B cell (primary cell): ENCODE measurements at regions not wholly inside any gene's neighbourhood (a gene's known extent, or its start where the extent isn't known, plus 50 kb on each side); places are given as distances from the start of the nearest gene placed in this dataset.

Experiments
- ATAC-seq: fragments of 200-7000 bp; cut with Tn5 transposase; one replicate; pipeline ENCODE4 v1.10.0; 2021; ENCODE audit warnings: low read depth, mild to moderate bottlenecking, moderate number of reproducible peaks, moderate library complexity
- CTCF ChIA-PET: fragments of 350-600 bp; sonication (Branson Sonifier 250); formaldehyde crosslinking; loops from one replicate; lab custom pipeline; 2021; ENCODE audit warnings: antibody characterized with exemption, inconsistent platforms; lab: Charles Lee
- POLR2A ChIA-PET: fragments of 350-600 bp; sonication (Branson Sonifier 250); formaldehyde crosslinking; loops from one replicate; lab custom pipeline; 2021; ENCODE audit warnings: antibody characterized with exemption; lab: Charles Lee
- DNase-seq: peaks from one replicate; pipeline ENCODE4 v3.0.0; 2013
- H2AFZ ChIP-seq: 2 replicates; pipeline ENCODE4 v1.6.1; 2012; ENCODE audit warnings: mild to moderate bottlenecking, low read depth, low read length; ENCODE audit not compliant: insufficient read depth, poor library complexity, severe bottlenecking
- H3K27ac ChIP-seq, 2 donors: 1 replicate in 1 of 2; 2 replicates in 1 of 2; pipeline ENCODE4 v1.5.1; 2012 to 2013; ENCODE audit warnings: low read length in 2 of 2, mild to moderate bottlenecking in 2 of 2, moderate library complexity in 1 of 2
- H3K27me3 ChIP-seq, 4 experiments: fragments of 200-600 bp in 1 of 4; sonication (generic) in 1 of 4; replicated peaks in 1 of 4; 1 replicate in 2 of 4; 2 replicates in 2 of 4; pipeline versions ENCODE4 v1.6.1 to v1.7.0; 2013 to 2016; ENCODE audit warnings: low read length in 3 of 4, mild to moderate bottlenecking in 2 of 4, mixed read lengths in 1 of 4, moderate library complexity in 1 of 4; ENCODE audit not compliant: insufficient read depth in 4 of 4, control insufficient read depth in 3 of 4; ENCODE audit errors: control extremely low read depth in 1 of 4
- H3K36me3 ChIP-seq, 2 experiments: replicated peaks in 1 of 2; 1 replicate in 1 of 2; 2 replicates in 1 of 2; pipeline versions ENCODE4 v1.6.1 to v1.7.1; 2013; ENCODE audit warnings: low read length in 1 of 2; ENCODE audit not compliant: insufficient read depth in 2 of 2, control insufficient read depth in 1 of 2; ENCODE audit errors: control extremely low read depth in 1 of 2, extremely low read depth in 1 of 2
- H3K4me1 ChIP-seq, 2 donors: fragments of 200-600 bp in 1 of 2; sonication (generic) in 1 of 2; 1 replicate in 1 of 2; 2 replicates in 1 of 2; pipeline versions ENCODE4 v1.5.1 to v1.6.1; 2013 to 2017; ENCODE audit warnings: low read length in 2 of 2; ENCODE audit not compliant: control insufficient read depth in 2 of 2, insufficient read depth in 2 of 2
- H3K4me2 ChIP-seq: replicated peaks from 2 replicates; pipeline ENCODE3; 2012; ENCODE audit warnings: mild to moderate bottlenecking, low read depth, low read length; ENCODE audit not compliant: poor library complexity, severe bottlenecking
- H3K4me3 ChIP-seq, 5 experiments: fragments of 200-600 bp in 1 of 5; sonication (generic) in 1 of 5; 1 replicate in 3 of 5; 2 replicates in 2 of 5; pipeline versions ENCODE4 v1.5.1 to v1.7.0; 2011 to 2016; ENCODE audit warnings: low read length in 4 of 5, mild to moderate bottlenecking in 4 of 5, low read depth in 2 of 5, control low read depth in 1 of 5, moderate library complexity in 1 of 5; ENCODE audit not compliant: insufficient read depth in 1 of 5; ENCODE audit errors: control extremely low read depth in 1 of 5, extremely low read depth in 1 of 5
- H3K79me2 ChIP-seq: fragments of 200-600 bp; sonication (generic); one replicate; pipeline ENCODE4 v1.6.0; 2016; ENCODE audit warnings: low read length; ENCODE audit not compliant: control insufficient read depth, insufficient read depth
- H3K9ac ChIP-seq: fragments of 200-600 bp; sonication (generic); 2 replicates; pipeline ENCODE4 v1.6.1; 2017; ENCODE audit warnings: mild to moderate bottlenecking, low read length, moderate library complexity
- H3K9me3 ChIP-seq, 3 donors: one replicate each; pipeline versions ENCODE4 v1.6.1 to v1.7.1; 2013; ENCODE audit warnings: low read length in 2 of 3; ENCODE audit not compliant: control insufficient read depth in 2 of 3, insufficient read depth in 1 of 3; ENCODE audit errors: control extremely low read depth in 1 of 3
- H4K20me1 ChIP-seq: 2 replicates; pipeline ENCODE4 v1.6.0; 2012; ENCODE audit warnings: mild to moderate bottlenecking, low read length; ENCODE audit not compliant: insufficient read depth, control insufficient read depth, poor library complexity, severe bottlenecking
- H3K27ac Mint-ChIP-seq: one replicate; pipeline ENCODE4 v1.8.0; 2021; ENCODE audit warnings: mixed read lengths
- H3K27me3 Mint-ChIP-seq: one replicate; pipeline ENCODE4 v1.8.0; 2021; ENCODE audit warnings: mixed read lengths
- H3K4me1 Mint-ChIP-seq: one replicate; pipeline ENCODE4 v1.8.0; 2021; ENCODE audit warnings: mixed read lengths
- H3K4me3 Mint-ChIP-seq: one replicate; pipeline ENCODE4 v1.8.0; 2021; ENCODE audit warnings: mixed read lengths
- H3K9me3 Mint-ChIP-seq: one replicate; pipeline ENCODE4 v1.8.0; 2022; ENCODE audit warnings: mixed read lengths; ENCODE audit not compliant: insufficient read depth
- CTCF ChIP-seq: fragments of 200-600 bp; IDR thresholded peaks from one replicate; pipeline ENCODE4 v1.8.0; 2022; ENCODE audit warnings: antibody characterized with exemption, mild to moderate bottlenecking
- EZH2 ChIP-seq: IDR thresholded peaks from 2 replicates; pipeline ENCODE4 v1.6.1; 2012; ENCODE audit warnings: borderline replicate concordance, low read depth, mild to moderate bottlenecking, moderate library complexity, low read length; ENCODE audit not compliant: insufficient read depth, poor library complexity, severe bottlenecking
- WGBS: methylation state at CpG from one replicate; pipeline ENCODE4 v1.1.5; 2013; ENCODE audit warnings: missing lambda C conversion rate; ENCODE audit not compliant: insufficient coverage; 5-methylcytosine and 5-hydroxymethylcytosine counted together
- intact Hi-C: fragments of 100-400 bp; cut with micrococcal nuclease; formaldehyde crosslinking; loops from one replicate; pipeline ENCODE4 v1.10.0; 2022

GRCh38 chr6:8670792-8671191 is 235.4 kb upstream of the SLC35B3 start:
- ChIA-PET CTCF (no interaction called here), POLR2A (no interaction called here)
- Mint-ChIP-seq H3K4me3 (no peak overlapping the region), H3K4me1 (peaks cover 14% of the 10 kb centered on the region), H3K27ac (no peak overlapping the region), H3K27me3 (no peaks in the 10 kb centered on the region), H3K9me3 (peaks cover 9% of the 10 kb centered on the region)
- intact Hi-C loops, result no loop called here
- Histone ChIP-seq H3K9me3 (no peaks in the 10 kb centered on the region), H3K4me3 (no peak overlapping the region), H2AFZ (no peak overlapping the region), H3K27ac (no peak overlapping the region), H3K9ac (no peak overlapping the region), H3K4me2 (no peak overlapping the region), H3K36me3 (no peaks in the 10 kb centered on the region), H4K20me1 (no peaks in the 10 kb centered on the region), H3K4me1 (peaks cover 6 to 15% of the 10 kb centered on the region in 2 donors), H3K79me2 (no peaks in the 10 kb centered on the region), H3K27me3 (no peaks in the 10 kb centered on the region)
- no CpG with 5 or more reads among the region's 1 CpG for WGBS
- no peak for TF ChIP-seq EZH2
- TF ChIP-seq CTCF, result no peak
- DNase-seq, result no peak
- no peak for ATAC-seq

GRCh38 chr6:8664700-8665099 is 229.4 kb upstream of the SLC35B3 start:
- POLR2A ChIA-PET, result no interaction called here
- intact Hi-C loops, result no loop called here

More at GRCh38 chr6:8664700-8665099, 229.4 kb upstream of the SLC35B3 start:
- Mint-ChIP-seq H3K9me3 (peaks cover 1% of the 10 kb centered on the region), H3K27me3 (no peaks in the 10 kb centered on the region), H3K4me3 (no peak overlapping the region), H3K4me1 (no peaks in the 10 kb centered on the region), H3K27ac (no peak overlapping the region)
- Histone ChIP-seq H3K9ac (no peak overlapping the region), H3K9me3 (peaks cover 0 to 3% (median 0%) of the 10 kb centered on the region in 3 donors), H3K27me3 (no peaks in the 10 kb centered on the region), H3K79me2 (no peaks in the 10 kb centered on the region), H3K4me1 (no peaks in the 10 kb centered on the region), H3K4me3 (no peak overlapping the region), H4K20me1 (no peaks in the 10 kb centered on the region), H3K4me2 (no peak overlapping the region), H3K27ac (no peak overlapping the region), H3K36me3 (no peaks in the 10 kb centered on the region), H2AFZ (no peak overlapping the region)
- ATAC-seq, result no peak
- WGBS, result 100% methylated on average over 2 of the region's 3 CpGs
- TF ChIP-seq EZH2 (no peak), CTCF (no peak)
- CTCF ChIA-PET, result no interaction called here
- DNase-seq, result no peak
